GM18861 (cell line): ENCODE measurements at regions not wholly inside any gene's neighbourhood (a gene's known extent, or its start where the extent isn't known, plus 50 kb on each side); places are given as distances from the start of the nearest gene placed in this dataset.

ENCODE experiments used
- ATAC-seq: cut with Tn5 transposase; IDR thresholded peaks from one replicate; pipeline ENCODE4 v1.9.1; 2021; ENCODE audit not compliant: unreplicated experiment

DNA sequence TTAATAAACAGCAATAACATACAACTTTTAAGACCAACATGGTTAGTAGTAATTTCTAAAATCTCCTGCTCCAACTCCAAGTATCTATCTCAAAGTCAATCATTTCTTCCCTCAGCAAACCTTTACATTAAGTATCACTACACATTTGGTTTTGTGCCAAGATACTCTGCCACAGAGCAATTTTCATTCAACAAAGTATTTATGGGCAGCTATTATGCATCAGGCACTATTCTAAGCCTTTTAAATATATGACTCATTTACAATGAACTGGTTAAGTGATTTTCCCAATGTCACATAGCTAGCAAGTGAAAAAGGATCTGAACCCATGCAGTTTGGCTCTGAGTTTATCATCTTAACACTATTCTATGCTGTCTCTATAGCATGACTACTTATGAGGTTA is 264.3 kb downstream of the NOL4 start:
- ATAC-seq, result no peak

DNA sequence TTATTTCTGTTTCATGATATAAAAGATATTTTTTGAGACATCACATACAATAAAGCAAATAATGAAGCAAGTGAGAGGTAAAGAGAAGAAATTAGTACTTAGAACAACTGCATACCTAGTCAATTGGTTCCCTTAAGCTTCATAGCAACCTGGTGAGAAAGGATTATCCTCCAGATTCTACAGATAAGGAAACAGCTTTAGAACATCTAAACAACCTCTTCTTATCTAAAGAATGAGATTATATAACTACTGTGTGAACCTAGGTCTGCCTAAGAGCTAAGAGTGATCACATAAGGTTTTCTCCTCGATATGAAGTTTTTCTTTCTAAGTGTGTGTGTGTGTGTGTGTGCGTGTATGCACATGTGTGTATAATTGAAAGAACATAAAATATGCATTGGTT is 265.1 kb downstream of the NOL4 start:
- ATAC-seq, result no peak

DNA sequence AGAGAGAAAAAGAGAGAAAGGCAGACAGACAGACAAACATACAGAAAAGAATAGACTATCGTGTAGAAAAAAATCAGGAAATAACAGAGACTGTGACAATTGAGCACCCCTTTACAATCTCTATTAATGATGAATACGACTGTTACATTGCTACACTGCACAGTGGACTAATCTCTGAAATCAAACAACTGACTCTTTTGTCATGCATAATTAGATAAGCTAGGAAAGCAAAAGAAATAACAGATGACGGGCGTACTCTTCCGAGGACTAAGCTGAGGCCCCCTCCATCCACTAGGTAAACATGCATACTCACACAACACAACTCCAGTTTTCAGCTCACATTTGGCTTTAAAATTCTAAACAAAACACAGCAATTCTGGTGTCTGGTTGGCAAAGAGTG is 267.0 kb downstream of the NOL4 start:
- ATAC-seq, result no peak

DNA sequence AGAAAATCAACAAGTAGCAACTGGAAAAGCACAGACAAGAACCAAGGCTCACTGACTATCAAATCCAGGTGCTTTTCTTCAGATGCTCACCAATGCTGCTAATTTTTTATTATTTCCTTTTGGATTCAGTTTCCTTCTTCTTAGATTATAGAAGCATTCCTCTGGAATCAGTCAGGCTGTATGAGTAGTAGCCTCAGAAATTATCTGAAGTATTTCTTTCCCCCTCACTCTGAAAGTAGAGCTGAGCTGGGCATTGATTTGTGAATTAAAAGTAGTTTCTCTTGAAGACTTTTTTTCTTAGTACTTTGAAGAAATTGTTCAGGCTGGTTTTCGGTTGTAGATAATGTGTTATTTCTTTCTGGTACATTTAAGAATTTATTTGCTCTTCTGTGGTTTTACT is 273.7 kb downstream of the NOL4 start:
- ATAC-seq, result no peak

DNA sequence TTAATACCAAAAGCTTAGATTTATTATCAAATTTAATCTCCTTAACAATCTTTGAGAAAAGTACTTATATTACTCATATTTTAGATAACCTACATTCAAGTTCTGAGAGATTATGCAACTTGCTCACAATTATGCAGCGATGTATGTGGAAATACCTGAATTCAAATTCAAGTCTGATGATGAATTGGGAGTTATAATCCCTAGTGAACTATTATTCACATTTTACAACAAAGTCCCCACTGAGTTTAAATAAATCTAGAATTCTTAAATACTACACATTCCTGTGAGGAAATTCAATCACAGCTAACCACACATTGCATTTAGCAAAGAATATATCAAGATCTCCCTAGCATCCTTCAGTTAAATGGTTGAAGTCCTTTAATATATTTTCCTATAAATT is 278.4 kb downstream of the NOL4 start:
- ATAC-seq, result no peak

DNA sequence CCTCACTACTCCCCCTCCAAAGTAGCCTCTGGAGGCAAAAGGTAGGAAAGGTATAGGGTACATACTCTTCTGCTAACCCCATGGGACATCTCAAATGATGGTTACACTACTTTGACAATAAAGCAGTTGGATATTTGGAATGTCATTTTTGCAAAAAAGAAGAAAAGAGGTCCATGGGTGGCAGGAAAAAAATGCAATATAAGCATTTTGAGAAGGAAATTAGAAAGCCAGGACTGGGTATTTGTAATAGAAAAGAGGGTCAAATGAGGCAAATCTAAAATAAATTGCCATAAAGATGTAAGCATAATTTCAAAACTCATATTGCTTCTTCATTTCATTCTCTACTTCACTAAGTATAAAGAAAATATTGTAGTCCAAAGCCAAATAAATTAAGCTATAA is 280.2 kb downstream of the NOL4 start:
- ATAC-seq, result no peak

DNA sequence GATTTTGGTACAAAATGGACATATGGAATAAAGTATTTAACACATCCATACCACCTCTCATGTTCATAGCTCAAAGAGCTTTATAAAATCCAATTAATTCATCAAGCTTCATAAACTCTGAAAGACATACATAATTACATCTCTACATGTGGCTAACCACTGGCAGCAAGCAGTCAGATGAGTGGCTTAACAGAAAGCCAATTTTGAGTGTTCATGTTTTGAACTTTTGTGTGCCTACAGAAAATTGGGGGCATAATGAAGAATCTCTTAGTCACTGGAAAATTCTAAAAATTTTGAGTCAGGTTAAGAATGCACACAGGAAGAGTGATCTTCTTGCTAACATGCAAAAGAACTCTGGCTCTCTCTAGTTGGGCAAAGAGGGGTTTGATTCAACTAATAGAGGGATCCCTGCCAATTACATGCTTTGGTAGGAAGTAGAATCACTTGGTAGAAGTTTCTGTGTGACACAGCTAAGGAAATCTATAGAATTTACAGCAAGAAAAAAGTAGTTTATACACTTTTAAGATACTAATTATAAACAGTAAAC is 287.4 kb downstream of the NOL4 start:
- ATAC-seq, result no peak

DNA sequence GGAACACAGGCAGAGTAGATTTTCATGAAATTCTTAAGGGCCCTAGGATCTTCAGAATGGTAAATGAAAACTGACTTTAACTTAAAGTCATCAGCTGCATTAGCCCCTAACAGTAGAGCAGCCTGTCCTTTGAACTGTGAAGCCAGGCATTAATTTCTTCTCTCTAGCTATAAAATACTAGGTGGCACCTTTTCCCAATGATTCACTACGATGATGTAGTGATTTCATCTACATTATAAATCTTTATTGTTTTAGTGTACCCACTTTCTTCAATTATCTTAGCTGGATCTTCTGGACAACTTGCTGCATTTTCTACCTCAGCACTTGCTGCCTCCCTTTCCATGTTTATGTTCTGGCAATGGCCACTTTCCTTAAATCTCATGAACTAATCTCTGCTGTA is 290.5 kb downstream of the NOL4 start:
- no peak for ATAC-seq

DNA sequence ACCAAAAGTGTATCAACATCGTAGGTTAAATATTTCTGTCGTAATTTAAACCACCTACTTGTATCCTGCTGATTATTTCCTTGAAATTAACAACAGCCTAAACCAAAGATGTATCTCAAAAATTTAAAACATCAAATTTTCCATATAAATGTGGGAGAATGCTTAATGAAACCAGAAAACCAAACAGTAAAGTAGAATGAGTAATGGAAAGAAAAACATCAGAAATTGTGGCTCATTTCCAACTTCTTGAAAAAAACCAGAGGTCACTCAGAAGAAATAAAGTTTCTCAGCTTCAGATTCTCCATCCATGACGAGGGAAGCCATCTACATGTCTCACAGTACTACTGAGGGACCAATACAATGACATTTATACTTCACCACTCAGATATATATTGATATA is 296.5 kb downstream of the NOL4 start:
- no peak for ATAC-seq

DNA sequence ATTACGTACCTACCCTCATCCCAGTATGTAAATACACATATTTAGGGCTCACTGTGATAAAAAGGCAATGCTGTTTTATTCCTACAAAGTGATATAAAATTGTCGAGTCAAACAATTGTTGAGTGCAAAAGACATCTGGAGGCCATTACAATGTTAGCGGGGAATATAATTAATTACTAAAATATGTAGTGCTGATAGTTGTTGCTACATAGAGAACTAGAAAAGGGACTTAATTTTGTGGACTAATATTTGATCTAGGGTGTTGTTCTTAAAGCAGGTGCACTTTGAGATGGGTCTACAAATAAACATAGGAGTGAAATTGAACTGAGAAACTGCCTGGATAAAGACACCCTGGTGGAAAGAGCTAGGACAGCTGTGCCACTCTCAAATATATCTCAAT is 300.1 kb downstream of the NOL4 start:
- ATAC-seq, result no peak

DNA sequence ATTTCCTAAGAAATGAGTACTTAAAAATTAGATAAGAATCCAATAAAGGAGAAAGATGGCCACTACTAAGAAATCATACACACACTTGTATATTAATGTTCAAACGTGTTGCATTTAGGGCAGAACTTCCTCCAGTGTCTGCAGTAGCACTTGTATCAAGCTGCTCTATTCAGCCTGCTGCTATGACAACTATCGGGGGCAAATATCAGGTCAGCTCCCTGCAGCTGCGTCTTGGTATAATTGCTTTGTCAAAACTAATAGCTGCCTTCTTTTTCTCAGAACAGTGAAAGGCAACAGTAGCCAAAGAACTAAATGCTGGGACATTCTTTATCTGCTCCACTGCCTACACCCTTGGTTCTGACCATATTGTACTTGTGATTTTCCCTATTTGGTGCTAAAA is 300.7 kb downstream of the NOL4 start:
- no peak for ATAC-seq

DNA sequence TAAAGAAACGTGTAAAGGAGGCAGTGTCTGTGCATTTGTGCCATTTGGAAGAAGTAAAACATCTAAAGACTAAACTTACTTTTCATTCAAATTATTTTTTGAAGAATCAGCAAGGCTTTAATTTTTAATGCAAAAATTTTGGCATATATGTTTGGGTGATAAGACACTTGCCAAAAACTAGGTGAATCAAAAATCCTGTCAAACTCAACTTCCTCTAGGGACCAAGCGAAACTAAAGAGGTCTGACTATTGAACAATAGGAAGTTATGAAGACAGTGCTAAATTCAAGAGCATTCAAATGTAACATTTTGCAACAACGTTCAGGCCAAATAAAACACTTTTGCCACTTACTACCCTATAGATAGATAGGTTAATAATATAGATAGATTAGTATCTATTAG is 306.1 kb downstream of the NOL4 start:
- no peak for ATAC-seq

DNA sequence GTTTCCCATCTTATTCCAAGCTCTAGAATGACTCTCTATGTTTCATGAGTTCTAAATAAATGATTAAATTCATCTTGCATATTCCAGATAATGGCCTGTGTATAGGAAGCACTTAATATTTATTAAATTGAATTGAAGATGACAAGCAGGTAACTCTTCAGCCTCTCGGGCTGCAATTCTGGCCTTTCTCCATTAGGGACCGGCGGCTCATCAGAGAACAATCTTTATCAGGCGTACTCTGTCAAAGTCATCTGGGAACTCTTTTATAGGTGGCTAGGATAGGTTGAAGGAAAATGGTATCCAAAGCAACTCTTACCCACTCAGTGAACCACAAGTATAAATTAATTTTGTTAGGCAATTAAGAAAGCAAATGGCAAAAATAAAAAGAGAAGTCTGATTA is 308.5 kb downstream of the NOL4 start:
- ATAC-seq, result no peak

DNA sequence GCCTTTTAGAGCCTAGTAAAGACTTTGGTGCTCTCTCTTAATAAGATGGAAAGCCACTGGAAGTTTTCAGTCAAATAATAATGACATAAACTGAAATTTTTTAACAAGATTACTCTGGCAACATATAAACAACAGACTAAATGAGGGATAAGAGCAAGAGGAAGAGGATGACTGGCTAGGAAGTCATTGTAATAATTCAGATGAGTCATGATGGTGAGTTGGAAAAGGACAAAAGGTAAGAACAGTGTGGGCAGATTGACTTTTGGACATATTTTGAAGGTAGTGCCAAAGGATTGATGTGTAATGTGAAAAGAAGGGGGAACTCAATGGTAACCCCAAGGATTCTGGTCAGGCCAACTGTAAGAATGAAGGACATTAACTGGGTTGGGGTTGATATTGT is 310.3 kb downstream of the NOL4 start:
- no peak for ATAC-seq

DNA sequence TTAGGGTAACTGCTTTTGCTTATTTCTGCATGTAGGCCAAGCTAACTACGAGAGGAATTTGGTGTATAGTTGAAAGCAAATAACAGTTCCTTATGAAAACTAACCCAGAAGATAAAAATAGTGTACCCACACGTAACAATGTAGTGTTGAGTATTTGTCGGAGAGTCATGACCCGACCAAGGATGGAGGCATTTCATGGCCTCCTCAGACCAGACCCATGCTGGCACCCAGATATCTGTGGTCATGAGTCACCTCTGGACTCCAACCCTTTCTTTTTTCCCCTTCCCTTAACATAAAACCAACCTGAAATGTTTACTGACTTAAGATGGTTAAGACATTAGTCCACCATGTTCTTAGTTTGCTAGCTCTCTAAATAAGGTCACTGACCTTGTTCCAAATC is 318.7 kb downstream of the NOL4 start:
- no peak for ATAC-seq

DNA sequence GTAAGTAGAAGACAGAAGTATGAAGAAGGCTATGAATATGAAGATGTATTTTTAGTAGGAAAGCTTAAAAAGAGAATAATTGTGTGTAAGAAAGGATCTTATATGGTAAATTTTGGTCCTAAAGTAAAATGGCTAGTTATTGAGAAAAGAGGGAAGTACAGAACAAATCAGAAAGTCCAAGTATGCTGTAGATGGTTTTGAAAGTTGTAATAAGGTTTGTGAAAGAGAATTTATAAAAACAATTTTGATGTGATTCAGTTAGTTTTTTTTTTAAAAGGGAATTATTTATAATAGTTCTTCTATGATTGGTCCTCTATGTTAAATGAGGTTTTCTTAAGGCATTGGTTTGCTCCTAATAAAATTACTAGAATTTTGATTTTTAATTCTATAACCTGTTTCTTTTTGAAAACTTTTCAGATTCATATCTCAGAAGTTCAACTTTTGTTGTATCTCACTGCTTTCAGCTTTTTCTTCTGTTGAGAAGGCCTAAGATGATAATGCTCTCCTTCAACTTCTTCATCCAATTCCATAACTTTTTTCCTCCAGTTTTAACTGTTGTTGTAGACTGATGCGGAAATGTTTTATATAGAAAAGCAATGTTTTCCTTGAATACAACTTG is 322.7 kb downstream of the NOL4 start:
- ATAC-seq, result no peak

DNA sequence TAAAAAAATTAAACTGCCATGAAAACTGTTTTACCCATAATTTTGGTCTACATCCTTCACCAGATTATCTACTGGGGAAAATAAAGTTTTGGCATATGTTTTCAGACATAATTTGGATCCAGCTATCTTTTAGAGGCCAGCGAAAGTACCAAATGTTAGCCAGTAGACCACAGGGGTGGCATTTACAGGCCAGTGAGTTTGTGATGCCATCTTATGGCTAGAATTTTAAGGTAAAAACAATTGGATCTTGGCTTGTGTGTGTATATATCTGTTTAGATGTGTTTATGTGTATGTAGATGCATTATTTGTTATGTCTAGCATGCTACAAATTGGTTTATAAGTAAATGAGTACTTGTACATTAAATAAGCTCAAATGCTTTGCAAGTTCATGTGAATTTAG is 322.6 kb downstream of the ASXL3 start:
- no peak for ATAC-seq

DNA sequence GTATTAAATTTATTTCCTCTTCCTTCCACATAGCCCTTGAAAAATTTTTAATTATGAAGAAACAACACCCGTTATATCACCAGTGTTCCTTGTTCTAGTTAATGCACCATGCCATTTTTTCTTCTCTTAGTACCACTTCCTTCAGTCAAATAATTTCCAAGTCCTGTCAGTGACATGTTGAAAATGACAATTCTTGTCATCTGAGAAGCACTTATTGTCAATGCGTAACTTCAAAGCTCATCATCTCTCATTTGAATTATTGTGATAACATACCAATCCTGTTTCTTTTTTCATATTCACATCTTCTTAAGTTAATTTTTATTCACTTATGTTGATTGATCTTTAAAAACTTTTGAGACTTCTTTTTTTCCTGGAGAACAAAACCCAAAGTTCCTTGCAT is 320.4 kb downstream of the ASXL3 start:
- no peak for ATAC-seq

DNA sequence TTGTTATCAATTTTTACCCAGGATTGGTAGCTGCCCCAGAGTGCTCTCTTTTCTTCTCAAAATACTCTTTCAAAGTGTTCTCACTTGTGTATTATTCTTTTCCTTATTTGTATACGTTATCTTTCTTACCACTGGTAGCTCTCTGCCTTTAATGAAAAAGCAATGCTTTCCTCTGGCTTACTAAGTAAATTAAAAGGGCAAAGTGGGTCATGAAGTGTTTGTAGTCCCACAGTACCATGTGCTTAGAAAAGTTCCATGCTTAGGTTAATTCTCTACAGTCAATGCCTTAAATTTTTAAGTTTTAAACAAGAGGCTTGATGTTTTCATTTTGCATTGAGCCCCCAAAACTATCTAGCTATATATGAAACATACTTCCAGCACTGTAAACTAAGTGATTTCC is 300.2 kb downstream of the ASXL3 start:
- no peak for ATAC-seq

DNA sequence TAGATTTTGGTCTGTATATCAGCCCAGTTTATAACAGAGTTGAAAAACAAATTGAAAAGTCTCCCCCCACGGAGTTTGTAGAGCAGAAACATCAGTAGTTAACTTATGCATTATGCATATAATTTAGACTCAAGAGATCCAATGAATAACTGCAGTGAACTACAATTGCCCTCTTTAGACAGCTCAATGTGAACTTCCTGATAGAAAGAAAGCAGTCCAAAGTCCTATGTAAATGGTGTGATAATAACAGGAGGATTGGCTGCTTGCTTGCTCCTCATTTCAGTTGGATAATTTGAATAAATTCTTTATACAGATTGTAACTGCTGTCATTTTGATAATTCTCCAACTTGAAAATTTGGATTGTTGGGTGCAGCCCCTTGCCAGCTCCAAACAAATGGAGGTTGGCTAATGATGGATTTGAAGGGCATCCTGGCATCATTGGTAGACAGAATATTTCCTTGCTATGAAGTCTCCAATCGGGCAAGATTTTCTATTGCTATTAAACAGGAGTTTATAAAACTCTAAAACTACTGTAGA is 297.1 kb downstream of the ASXL3 start:
- no peak for ATAC-seq

DNA sequence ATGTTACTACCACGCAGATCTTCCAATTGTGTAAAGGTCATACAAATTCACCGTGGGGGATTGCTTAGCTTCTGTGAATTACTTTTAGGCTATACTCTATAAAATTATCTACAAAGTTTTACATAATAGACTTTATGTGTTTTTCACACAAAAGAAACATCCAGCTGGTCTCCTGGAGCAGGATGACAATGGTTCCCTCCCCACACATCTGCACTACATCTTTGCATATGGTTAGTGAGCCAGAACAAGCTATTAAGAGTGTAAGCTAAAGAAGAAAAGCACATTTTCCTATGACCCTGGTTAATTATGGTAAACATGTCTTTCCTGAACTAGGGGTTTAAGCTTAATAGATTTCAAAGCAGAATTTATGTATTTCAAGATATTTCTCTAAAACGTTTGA is 295.1 kb downstream of the ASXL3 start:
- ATAC-seq, result no peak

DNA sequence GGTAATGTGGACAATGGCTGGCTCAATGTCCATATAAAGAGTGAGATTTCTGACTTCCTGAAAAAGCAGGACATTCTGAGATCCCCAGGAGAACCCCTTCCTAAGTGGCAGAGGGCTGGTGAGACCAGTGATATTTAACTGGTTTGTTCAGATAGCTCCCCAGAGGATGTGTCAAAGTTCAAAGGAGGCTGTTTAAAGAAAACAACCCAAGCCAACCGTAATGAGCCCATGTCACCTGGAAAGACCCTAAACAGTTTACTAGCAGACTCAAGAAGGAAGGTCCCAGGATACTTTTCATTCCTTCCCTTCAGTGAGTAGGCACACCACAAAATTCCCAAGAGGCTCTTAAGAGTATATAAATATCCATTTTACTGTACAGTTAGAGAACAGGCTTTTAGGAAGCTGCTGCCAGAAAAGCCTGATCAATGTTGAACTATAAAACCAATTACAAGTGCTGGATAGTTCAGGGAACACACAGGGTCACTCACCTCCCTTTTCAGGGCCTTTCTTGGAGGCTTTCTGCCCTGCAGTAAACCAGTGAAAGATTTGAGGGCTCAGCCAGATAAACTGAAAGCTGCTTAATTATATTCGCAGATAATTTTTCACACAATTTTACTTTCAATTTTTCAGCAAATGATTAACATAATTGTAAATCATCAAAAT is 293.5 kb downstream of the ASXL3 start:
- no peak for ATAC-seq

DNA sequence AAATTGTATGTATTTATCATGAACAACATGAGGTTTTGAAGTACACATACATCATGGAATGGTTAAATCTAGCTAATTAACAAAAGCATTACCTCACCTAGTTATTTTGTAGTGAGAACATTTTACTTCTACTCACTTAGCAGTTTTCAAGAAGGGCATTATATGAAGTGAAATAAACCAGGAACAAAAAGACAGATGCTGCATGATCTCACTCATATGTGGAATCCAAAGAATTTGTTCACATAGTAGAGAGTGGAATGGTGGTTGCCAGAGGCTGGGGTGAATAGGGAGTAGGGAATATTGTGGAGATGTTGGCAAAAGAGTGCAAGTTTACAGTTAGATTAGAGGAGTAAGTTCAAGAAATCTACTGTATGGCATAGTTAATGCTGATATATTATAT is 292.0 kb downstream of the ASXL3 start:
- no peak for ATAC-seq
